ENCODE measurements at regions not wholly inside any gene's neighbourhood (a gene's known extent, or its start where the extent isn't known, plus 50 kb on each side); places are given as distances from the start of the nearest gene placed in this dataset.

- Histone ChIP-seq H4K20me1 (ENCODE audit: low read depth, low read length) (no peaks in the 10 kb centered on the region), H3F3A (ENCODE audit: insufficient read depth) (no peaks in the 10 kb centered on the region), H3K9ac (ENCODE audit: low read length) (no peak overlapping the region), H3K9me3 (ENCODE audit: insufficient read depth, low read length) (no peaks in the 10 kb centered on the region), H3K9me2 (replicated peaks; ENCODE audit: insufficient read depth, low read length) (no peaks in the 10 kb centered on the region), H3K4me2 (ENCODE audit: low read depth, low read length, poor library complexity, severe bottlenecking) (no peak overlapping the region), H3K79me2 (ENCODE audit: insufficient read depth, low read length) (no peaks in the 10 kb centered on the region), H3K36me3 (ENCODE audit: low read length) (no peaks in the 10 kb centered on the region), H2AFZ (ENCODE audit: low read depth, low read length, severe bottlenecking) (no peak overlapping the region), H3K4me3 (ENCODE audit: insufficient read depth, low read length, poor library complexity, severe bottlenecking) (no peak overlapping the region), H3K27me3 (ENCODE audit: low read length) (no peaks in the 10 kb centered on the region), H3K27ac (ENCODE audit: low read depth, low read length) (no peak overlapping the region)
- no peak for TF ChIP-seq CTCF (IDR thresholded peaks at IDR 0.05; ENCODE audit: insufficient read depth, low read length, poor library complexity, severe bottlenecking)
- no peak for TF ChIP-seq EZH2phosphoT487 (conservative IDR thresholded peaks at IDR 0.05; ENCODE audit: low read length)
These were observed 53.6 kb upstream of the NT5E start for GRCh38 chr6:85396159-85396808.

- no peak overlapping the region for H3K9ac ChIP-seq (ENCODE audit: low read length)
- H2AFZ ChIP-seq (ENCODE audit: low read depth, low read length, severe bottlenecking): no peak overlapping the region
- H3K27ac ChIP-seq (ENCODE audit: low read depth, low read length): no peak overlapping the region
- H3K79me2 ChIP-seq (ENCODE audit: insufficient read depth, low read length): no peaks in the 10 kb centered on the region
- no peaks in the 10 kb centered on the region for H4K20me1 ChIP-seq (ENCODE audit: low read depth, low read length)
- H3K4me3 ChIP-seq (ENCODE audit: insufficient read depth, low read length, poor library complexity, severe bottlenecking): no peak overlapping the region
- no peak overlapping the region for H3K4me2 ChIP-seq (ENCODE audit: low read depth, low read length, poor library complexity, severe bottlenecking)
- TF ChIP-seq EZH2phosphoT487 (conservative IDR thresholded peaks at IDR 0.05; ENCODE audit: low read length): no peak
- no peak for TF ChIP-seq CTCF (IDR thresholded peaks at IDR 0.05; ENCODE audit: insufficient read depth, low read length, poor library complexity, severe bottlenecking)
- H3K27me3 ChIP-seq (ENCODE audit: low read length): no peaks in the 10 kb centered on the region
- H3K9me2 ChIP-seq (replicated peaks; ENCODE audit: insufficient read depth, low read length): no peaks in the 10 kb centered on the region
- no peaks in the 10 kb centered on the region for H3K36me3 ChIP-seq (ENCODE audit: low read length)
- no peaks in the 10 kb centered on the region for H3K9me3 ChIP-seq (ENCODE audit: insufficient read depth, low read length)
- no peaks in the 10 kb centered on the region for H3F3A ChIP-seq (ENCODE audit: insufficient read depth)
These were observed 54.1 kb upstream of the NT5E start for GRCh38 chr6:85395746-85396145.

GRCh38 chr6:85394853-85395538 lies 54.9 kb upstream of the NT5E start:
- no peak for TF ChIP-seq CTCF (IDR thresholded peaks at IDR 0.05; ENCODE audit: insufficient read depth, low read length, poor library complexity, severe bottlenecking)
- no peak for TF ChIP-seq EZH2phosphoT487 (conservative IDR thresholded peaks at IDR 0.05; ENCODE audit: low read length)
- Histone ChIP-seq H3K4me2 (ENCODE audit: low read depth, low read length, poor library complexity, severe bottlenecking) (no peak overlapping the region), H3K79me2 (ENCODE audit: insufficient read depth, low read length) (no peaks in the 10 kb centered on the region), H3K9ac (ENCODE audit: low read length) (no peak overlapping the region), H4K20me1 (ENCODE audit: low read depth, low read length) (no peaks in the 10 kb centered on the region), H3K27ac (ENCODE audit: low read depth, low read length) (no peak overlapping the region), H3F3A (ENCODE audit: insufficient read depth) (no peaks in the 10 kb centered on the region), H3K9me2 (replicated peaks; ENCODE audit: insufficient read depth, low read length) (no peaks in the 10 kb centered on the region), H3K27me3 (ENCODE audit: low read length) (no peaks in the 10 kb centered on the region), H3K9me3 (ENCODE audit: insufficient read depth, low read length) (no peaks in the 10 kb centered on the region), H3K36me3 (ENCODE audit: low read length) (no peaks in the 10 kb centered on the region), H2AFZ (ENCODE audit: low read depth, low read length, severe bottlenecking) (no peak overlapping the region), H3K4me3 (ENCODE audit: insufficient read depth, low read length, poor library complexity, severe bottlenecking) (no peak overlapping the region)
